WTC11 (cell line): ENCODE measurements at regions not wholly inside any gene's neighbourhood (a gene's known extent, or its start where the extent isn't known, plus 50 kb on each side); places are given as distances from the start of the nearest gene placed in this dataset.

Experiments
- ATAC-seq: fragments of 200-7000 bp; cut with Tn5 transposase; 2 replicates; pipeline ENCODE4 v1.10.0; 2021; ENCODE audit warnings: mild to moderate bottlenecking, moderate library complexity
- CTCF ChIA-PET: fragments of 300-600 bp; sonication (Branson Sonifier 250); formaldehyde crosslinking; loops from one replicate; lab custom pipeline; 2021; ENCODE audit warnings: antibody characterized with exemption; lab: Charles Lee
- POLR2A ChIA-PET: fragments of 350-600 bp; sonication (Branson Sonifier 250); formaldehyde crosslinking; loops from one replicate; lab custom pipeline; 2021; ENCODE audit warnings: antibody characterized with exemption; lab: Charles Lee
- DNase-seq: peaks from one replicate; pipeline ENCODE4 v3.0.0; 2021; ENCODE audit warnings: low spot score
- H3K27ac Mint-ChIP-seq: 2 replicates; pipeline ENCODE4 v1.8.0; 2021; ENCODE audit warnings: mixed read lengths
- H3K27me3 Mint-ChIP-seq: 2 replicates; pipeline ENCODE4 v1.8.0; 2021; ENCODE audit warnings: low read depth, mild to moderate bottlenecking, moderate library complexity, mixed read lengths
- H3K36me3 Mint-ChIP-seq: 2 replicates; pipeline ENCODE4 v1.8.0; 2021; ENCODE audit warnings: mixed read lengths
- H3K4me1 Mint-ChIP-seq: 2 replicates; pipeline ENCODE4 v1.8.0; 2022; ENCODE audit warnings: mixed read lengths
- H3K4me3 Mint-ChIP-seq: 2 replicates; pipeline ENCODE4 v1.8.0; 2021; ENCODE audit warnings: mild to moderate bottlenecking, moderate library complexity, mixed read lengths
- H3K9me3 Mint-ChIP-seq: 2 replicates; pipeline ENCODE4 v1.8.0; 2021; ENCODE audit warnings: mixed read lengths
- CREB1 ChIP-seq: sonication (generic); formaldehyde crosslinking; IDR thresholded peaks from 2 replicates; pipeline ENCODE4 v1.8.0; 2023; ENCODE audit warnings: mild to moderate bottlenecking, missing genetic modification reagents
- EMX1 ChIP-seq: fragments of 250-450 bp; sonication (Bioruptor Pico); IDR thresholded peaks from 2 replicates; pipeline ENCODE4 v1.8.0; 2021; ENCODE audit warnings: mild to moderate bottlenecking
- FOXP1 ChIP-seq: sonication (generic); formaldehyde crosslinking; IDR thresholded peaks from 2 replicates; pipeline ENCODE4 v1.8.0; 2022; ENCODE audit warnings: missing genetic modification reagents, mild to moderate bottlenecking, moderate library complexity, borderline replicate concordance
- OVOL2 ChIP-seq: fragments of 250-450 bp; sonication (Bioruptor Pico); IDR thresholded peaks from 2 replicates; pipeline ENCODE4 v1.9.0; 2021; ENCODE audit warnings: mild to moderate bottlenecking, borderline replicate concordance
- RORB ChIP-seq: fragments of 250-450 bp; sonication (Bioruptor Pico); IDR thresholded peaks from 2 replicates; pipeline ENCODE4 v1.9.0; 2021; ENCODE audit warnings: mild to moderate bottlenecking
- SMAD4 ChIP-seq: sonication (generic); formaldehyde crosslinking; IDR thresholded peaks from 2 replicates; pipeline ENCODE4 v1.8.0; 2022; ENCODE audit warnings: mild to moderate bottlenecking, missing genetic modification reagents
- TCF7 ChIP-seq: sonication (generic); formaldehyde crosslinking; IDR thresholded peaks from 2 replicates; pipeline ENCODE4 v1.8.0; 2022; ENCODE audit warnings: mild to moderate bottlenecking, low read depth, missing genetic modification reagents, moderate library complexity
- TP53 ChIP-seq: sonication (generic); formaldehyde crosslinking; IDR thresholded peaks from 2 replicates; pipeline ENCODE4 v1.8.1; 2023; ENCODE audit warnings: mild to moderate bottlenecking, missing genetic modification reagents
- ZNF138 ChIP-seq: sonication (generic); formaldehyde crosslinking; conservative IDR thresholded peaks from 2 replicates; pipeline ENCODE4 v1.8.1; 2022; ENCODE audit warnings: mild to moderate bottlenecking, moderate library complexity, missing genetic modification reagents
- ZNF219 ChIP-seq: sonication (generic); formaldehyde crosslinking; IDR thresholded peaks from 2 replicates; pipeline ENCODE4 v1.8.0; 2023; ENCODE audit warnings: missing genetic modification reagents, mild to moderate bottlenecking, borderline replicate concordance
- ZNF232 ChIP-seq: sonication (generic); formaldehyde crosslinking; IDR thresholded peaks from 2 replicates; pipeline ENCODE4 v1.8.0; 2022; ENCODE audit warnings: mild to moderate bottlenecking, missing genetic modification reagents
- ZNF423 ChIP-seq: fragments of 250-450 bp; sonication (Bioruptor Pico); IDR thresholded peaks from 2 replicates; pipeline ENCODE4 v2.1.2; 2022; ENCODE audit warnings: mild to moderate bottlenecking, moderate library complexity
- TF ChIP-seq, protein P1 (sequence below): sonication (generic); formaldehyde crosslinking; IDR thresholded peaks from 2 replicates; pipeline ENCODE4 v1.8.0; 2023; ENCODE audit warnings: missing genetic modification reagents, mild to moderate bottlenecking, borderline replicate concordance
- TF ChIP-seq, protein P2 (sequence below): sonication (generic); formaldehyde crosslinking; IDR thresholded peaks from 2 replicates; pipeline ENCODE4 v1.8.0; 2022; ENCODE audit warnings: missing genetic modification reagents
- TF ChIP-seq, protein P3 (sequence below): fragments of 250-450 bp; sonication (Bioruptor Pico); IDR thresholded peaks from 2 replicates; pipeline ENCODE4 v1.9.0; 2021; ENCODE audit warnings: mild to moderate bottlenecking, borderline replicate concordance

DNA sequence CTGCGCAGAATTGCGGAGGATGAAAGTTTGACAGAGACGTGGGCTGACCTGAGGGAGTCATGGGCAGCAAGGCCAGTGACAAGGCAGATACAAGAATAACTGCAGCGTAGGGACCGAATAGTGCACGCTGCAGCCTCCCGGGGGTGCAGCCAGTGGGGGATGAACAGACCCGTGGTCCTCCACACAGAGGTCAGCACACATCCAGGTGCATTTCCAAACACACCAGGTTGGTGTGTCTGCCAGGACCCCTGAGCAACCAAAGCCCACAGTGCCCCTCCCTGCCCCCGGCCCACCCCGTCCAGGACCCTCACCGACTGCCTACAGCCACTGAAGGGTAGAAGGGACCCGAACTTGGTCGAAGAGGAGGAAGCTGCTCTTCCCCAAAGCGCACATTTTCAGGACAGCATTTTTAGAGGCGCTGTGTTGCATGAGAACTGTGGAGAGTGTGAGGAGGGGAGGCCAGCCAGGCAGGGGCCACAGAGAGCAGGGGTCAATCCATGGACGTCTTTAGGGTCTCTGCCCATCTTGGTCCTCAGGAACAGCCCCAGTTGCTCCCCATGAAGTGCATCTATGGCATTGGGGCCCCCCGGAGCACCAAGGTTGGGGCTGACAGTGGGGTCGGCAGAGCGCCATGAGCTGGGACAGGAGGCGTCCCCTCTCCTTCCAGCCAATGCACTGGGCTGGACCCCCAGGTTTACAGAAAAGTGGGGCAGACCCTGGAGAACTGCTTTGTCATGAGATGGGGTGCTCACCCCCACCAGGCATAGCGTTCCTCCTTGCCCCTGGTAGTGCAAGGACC is 157.8 kb upstream of the AFDN start (continued):
- TF ChIP-seq, protein P1, sequence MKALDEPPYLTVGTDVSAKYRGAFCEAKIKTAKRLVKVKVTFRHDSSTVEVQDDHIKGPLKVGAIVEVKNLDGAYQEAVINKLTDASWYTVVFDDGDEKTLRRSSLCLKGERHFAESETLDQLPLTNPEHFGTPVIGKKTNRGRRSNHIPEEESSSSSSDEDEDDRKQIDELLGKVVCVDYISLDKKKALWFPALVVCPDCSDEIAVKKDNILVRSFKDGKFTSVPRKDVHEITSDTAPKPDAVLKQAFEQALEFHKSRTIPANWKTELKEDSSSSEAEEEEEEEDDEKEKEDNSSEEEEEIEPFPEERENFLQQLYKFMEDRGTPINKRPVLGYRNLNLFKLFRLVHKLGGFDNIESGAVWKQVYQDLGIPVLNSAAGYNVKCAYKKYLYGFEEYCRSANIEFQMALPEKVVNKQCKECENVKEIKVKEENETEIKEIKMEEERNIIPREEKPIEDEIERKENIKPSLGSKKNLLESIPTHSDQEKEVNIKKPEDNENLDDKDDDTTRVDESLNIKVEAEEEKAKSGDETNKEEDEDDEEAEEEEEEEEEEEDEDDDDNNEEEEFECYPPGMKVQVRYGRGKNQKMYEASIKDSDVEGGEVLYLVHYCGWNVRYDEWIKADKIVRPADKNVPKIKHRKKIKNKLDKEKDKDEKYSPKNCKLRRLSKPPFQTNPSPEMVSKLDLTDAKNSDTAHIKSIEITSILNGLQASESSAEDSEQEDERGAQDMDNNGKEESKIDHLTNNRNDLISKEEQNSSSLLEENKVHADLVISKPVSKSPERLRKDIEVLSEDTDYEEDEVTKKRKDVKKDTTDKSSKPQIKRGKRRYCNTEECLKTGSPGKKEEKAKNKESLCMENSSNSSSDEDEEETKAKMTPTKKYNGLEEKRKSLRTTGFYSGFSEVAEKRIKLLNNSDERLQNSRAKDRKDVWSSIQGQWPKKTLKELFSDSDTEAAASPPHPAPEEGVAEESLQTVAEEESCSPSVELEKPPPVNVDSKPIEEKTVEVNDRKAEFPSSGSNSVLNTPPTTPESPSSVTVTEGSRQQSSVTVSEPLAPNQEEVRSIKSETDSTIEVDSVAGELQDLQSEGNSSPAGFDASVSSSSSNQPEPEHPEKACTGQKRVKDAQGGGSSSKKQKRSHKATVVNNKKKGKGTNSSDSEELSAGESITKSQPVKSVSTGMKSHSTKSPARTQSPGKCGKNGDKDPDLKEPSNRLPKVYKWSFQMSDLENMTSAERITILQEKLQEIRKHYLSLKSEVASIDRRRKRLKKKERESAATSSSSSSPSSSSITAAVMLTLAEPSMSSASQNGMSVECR = no peak
- TF ChIP-seq, protein P2, sequence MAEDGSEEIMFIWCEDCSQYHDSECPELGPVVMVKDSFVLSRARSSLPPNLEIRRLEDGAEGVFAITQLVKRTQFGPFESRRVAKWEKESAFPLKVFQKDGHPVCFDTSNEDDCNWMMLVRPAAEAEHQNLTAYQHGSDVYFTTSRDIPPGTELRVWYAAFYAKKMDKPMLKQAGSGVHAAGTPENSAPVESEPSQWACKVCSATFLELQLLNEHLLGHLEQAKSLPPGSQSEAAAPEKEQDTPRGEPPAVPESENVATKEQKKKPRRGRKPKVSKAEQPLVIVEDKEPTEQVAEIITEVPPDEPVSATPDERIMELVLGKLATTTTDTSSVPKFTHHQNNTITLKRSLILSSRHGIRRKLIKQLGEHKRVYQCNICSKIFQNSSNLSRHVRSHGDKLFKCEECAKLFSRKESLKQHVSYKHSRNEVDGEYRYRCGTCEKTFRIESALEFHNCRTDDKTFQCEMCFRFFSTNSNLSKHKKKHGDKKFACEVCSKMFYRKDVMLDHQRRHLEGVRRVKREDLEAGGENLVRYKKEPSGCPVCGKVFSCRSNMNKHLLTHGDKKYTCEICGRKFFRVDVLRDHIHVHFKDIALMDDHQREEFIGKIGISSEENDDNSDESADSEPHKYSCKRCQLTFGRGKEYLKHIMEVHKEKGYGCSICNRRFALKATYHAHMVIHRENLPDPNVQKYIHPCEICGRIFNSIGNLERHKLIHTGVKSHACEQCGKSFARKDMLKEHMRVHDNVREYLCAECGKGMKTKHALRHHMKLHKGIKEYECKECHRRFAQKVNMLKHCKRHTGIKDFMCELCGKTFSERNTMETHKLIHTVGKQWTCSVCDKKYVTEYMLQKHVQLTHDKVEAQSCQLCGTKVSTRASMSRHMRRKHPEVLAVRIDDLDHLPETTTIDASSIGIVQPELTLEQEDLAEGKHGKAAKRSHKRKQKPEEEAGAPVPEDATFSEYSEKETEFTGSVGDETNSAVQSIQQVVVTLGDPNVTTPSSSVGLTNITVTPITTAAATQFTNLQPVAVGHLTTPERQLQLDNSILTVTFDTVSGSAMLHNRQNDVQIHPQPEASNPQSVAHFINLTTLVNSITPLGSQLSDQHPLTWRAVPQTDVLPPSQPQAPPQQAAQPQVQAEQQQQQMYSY (CRISPR knock-in tag) = no peak
- no peak for TF ChIP-seq ZNF138 (CRISPR knock-in tag)
- TF ChIP-seq ZNF219 (CRISPR knock-in tag) = no peak
- TF ChIP-seq SMAD4 (CRISPR knock-in tag) = no peak

DNA sequence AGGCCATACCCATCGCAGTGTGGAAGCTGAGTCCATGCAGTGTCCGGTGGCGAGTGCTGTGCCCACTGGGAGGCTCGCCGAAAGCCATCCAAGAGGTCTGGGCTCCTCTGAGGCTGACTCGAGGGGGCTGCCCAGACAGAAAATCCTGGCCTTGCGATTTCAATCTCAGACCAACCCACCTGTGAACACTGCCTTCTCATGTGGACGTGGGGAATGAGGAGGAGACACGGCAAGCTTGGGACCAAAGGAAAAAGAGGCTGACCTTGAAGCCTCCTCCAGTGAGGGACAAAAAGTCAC is 157.2 kb upstream of the AFDN start:
- DNase-seq (no peak), ATAC-seq (no peak)
- Mint-ChIP-seq H3K27me3 (no peaks in the 10 kb centered on the region; the same call in none of the 2 replicates), H3K4me1 (peaks cover 7% of the 10 kb centered on the region; the same call in 1 of the 2 replicates), H3K27ac (no peak overlapping the region), H3K36me3 (peaks cover 18% of the 10 kb centered on the region), H3K4me3 (no peak overlapping the region), H3K9me3 (peaks cover 18% of the 10 kb centered on the region)
- TF ChIP-seq RORB = no peak
- no peak for TF ChIP-seq ZNF423 (CRISPR knock-in tag)
- TF ChIP-seq, protein P3, sequence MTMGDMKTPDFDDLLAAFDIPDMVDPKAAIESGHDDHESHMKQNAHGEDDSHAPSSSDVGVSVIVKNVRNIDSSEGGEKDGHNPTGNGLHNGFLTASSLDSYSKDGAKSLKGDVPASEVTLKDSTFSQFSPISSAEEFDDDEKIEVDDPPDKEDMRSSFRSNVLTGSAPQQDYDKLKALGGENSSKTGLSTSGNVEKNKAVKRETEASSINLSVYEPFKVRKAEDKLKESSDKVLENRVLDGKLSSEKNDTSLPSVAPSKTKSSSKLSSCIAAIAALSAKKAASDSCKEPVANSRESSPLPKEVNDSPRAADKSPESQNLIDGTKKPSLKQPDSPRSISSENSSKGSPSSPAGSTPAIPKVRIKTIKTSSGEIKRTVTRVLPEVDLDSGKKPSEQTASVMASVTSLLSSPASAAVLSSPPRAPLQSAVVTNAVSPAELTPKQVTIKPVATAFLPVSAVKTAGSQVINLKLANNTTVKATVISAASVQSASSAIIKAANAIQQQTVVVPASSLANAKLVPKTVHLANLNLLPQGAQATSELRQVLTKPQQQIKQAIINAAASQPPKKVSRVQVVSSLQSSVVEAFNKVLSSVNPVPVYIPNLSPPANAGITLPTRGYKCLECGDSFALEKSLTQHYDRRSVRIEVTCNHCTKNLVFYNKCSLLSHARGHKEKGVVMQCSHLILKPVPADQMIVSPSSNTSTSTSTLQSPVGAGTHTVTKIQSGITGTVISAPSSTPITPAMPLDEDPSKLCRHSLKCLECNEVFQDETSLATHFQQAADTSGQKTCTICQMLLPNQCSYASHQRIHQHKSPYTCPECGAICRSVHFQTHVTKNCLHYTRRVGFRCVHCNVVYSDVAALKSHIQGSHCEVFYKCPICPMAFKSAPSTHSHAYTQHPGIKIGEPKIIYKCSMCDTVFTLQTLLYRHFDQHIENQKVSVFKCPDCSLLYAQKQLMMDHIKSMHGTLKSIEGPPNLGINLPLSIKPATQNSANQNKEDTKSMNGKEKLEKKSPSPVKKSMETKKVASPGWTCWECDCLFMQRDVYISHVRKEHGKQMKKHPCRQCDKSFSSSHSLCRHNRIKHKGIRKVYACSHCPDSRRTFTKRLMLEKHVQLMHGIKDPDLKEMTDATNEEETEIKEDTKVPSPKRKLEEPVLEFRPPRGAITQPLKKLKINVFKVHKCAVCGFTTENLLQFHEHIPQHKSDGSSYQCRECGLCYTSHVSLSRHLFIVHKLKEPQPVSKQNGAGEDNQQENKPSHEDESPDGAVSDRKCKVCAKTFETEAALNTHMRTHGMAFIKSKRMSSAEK = no peak
- TF ChIP-seq TCF7 (CRISPR knock-in tag) = no peak
- TF ChIP-seq CREB1 (CRISPR knock-in tag) = no peak
- no peak for TF ChIP-seq EMX1
- no peak for TF ChIP-seq TP53 (CRISPR knock-in tag)
- TF ChIP-seq ZNF232 (CRISPR knock-in tag) = no peak
- TF ChIP-seq, protein P1 = no peak
- no peak for TF ChIP-seq OVOL2
- TF ChIP-seq FOXP1 (CRISPR knock-in tag) = no peak
- ChIA-PET CTCF (no interaction called here), POLR2A (no interaction called here)
